CD8-positive, alpha-beta memory T cell (primary cell): ENCODE measurements at regions not wholly inside any gene's neighbourhood (a gene's known extent, or its start where the extent isn't known, plus 50 kb on each side); places are given as distances from the start of the nearest gene placed in this dataset.
"Not testable (repeated sequence)": the region's sequence is repeated elsewhere in the genome, so short reads cannot be mapped to it uniquely, and the experiment has no call there.

ENCODE experiments used
- CTCF ChIA-PET: fragments of 350-600 bp; sonication (Branson Sonifier 250); formaldehyde crosslinking; loops from one replicate; lab custom pipeline; 2021; ENCODE audit warnings: antibody characterized with exemption; lab: Charles Lee
- POLR2A ChIA-PET: fragments of 350-600 bp; sonication (Branson Sonifier 250); formaldehyde crosslinking; loops from one replicate; lab custom pipeline; 2021; ENCODE audit warnings: antibody characterized with exemption; lab: Charles Lee
- DNase-seq, 5 donors: peaks; one replicate each; pipeline versions ENCODE4 v3.0.0 to v3.0.0-alpha.2; 2020 to 2022; ENCODE audit warnings: mixed read lengths in 1 of 5
- H3K27ac ChIP-seq: one replicate; pipeline ENCODE4 v1.7.0; 2013; ENCODE audit warnings: low read depth, mild to moderate bottlenecking, low read length, moderate library complexity
- H3K27me3 ChIP-seq: 2 replicates; pipeline ENCODE4 v1.7.0; 2013; ENCODE audit warnings: low read length, mild to moderate bottlenecking; ENCODE audit not compliant: insufficient read depth, poor library complexity, severe bottlenecking
- H3K36me3 ChIP-seq: 2 replicates; pipeline ENCODE4 v1.7.0; 2013; ENCODE audit warnings: mild to moderate bottlenecking, low read length, moderate library complexity; ENCODE audit not compliant: insufficient read depth
- H3K4me1 ChIP-seq: 2 replicates; pipeline ENCODE4 v1.7.0; 2013; ENCODE audit warnings: mild to moderate bottlenecking, low read length, moderate library complexity; ENCODE audit not compliant: insufficient read depth
- H3K4me3 ChIP-seq: 2 replicates; pipeline ENCODE4 v1.7.0; 2013; ENCODE audit warnings: mild to moderate bottlenecking, low read length
- H3K9me3 ChIP-seq: 2 replicates; pipeline ENCODE4 v1.7.0; 2013; ENCODE audit warnings: mild to moderate bottlenecking, low read length
- H3K27ac Mint-ChIP-seq, 8 donors: one replicate each; pipeline ENCODE4 v1.8.0; 2020 to 2021; ENCODE audit warnings: mixed read lengths in 8 of 8, mild to moderate bottlenecking in 6 of 8, inconsistent platforms in 3 of 8, moderate library complexity in 3 of 8
- H3K27me3 Mint-ChIP-seq, 2 donors: one replicate each; pipeline ENCODE4 v1.8.0; 2020 to 2021; ENCODE audit warnings: mixed read lengths in 2 of 2, mild to moderate bottlenecking in 1 of 2, moderate library complexity in 1 of 2
- H3K36me3 Mint-ChIP-seq, 3 donors: one replicate each; pipeline ENCODE4 v1.8.0; 2020 to 2021; ENCODE audit warnings: mixed read lengths in 3 of 3, inconsistent platforms in 1 of 3, mild to moderate bottlenecking in 1 of 3
- H3K4me1 Mint-ChIP-seq, 3 donors: one replicate each; pipeline ENCODE4 v1.8.0; 2020 to 2021; ENCODE audit warnings: mixed read lengths in 3 of 3, inconsistent platforms in 1 of 3, mild to moderate bottlenecking in 1 of 3
- H3K4me3 Mint-ChIP-seq, 7 donors: one replicate each; pipeline ENCODE4 v1.8.0; 2020 to 2021; ENCODE audit warnings: mixed read lengths in 7 of 7, mild to moderate bottlenecking in 6 of 7, moderate library complexity in 4 of 7, inconsistent platforms in 2 of 7
- H3K9me3 Mint-ChIP-seq, 5 donors: one replicate each; pipeline ENCODE4 v1.8.0; 2020 to 2022; ENCODE audit warnings: mixed read lengths in 5 of 5, mild to moderate bottlenecking in 3 of 5, moderate library complexity in 2 of 5, inconsistent platforms in 1 of 5

GRCh38 chr4:137420901-137421396 is 111.3 kb downstream of the PCDH18 start:
- no peaks in the 10 kb centered on the region for H3K27me3 Mint-ChIP-seq
- no peak for DNase-seq
- H3K27ac Mint-ChIP-seq, result no peak overlapping the region
- Histone ChIP-seq H3K9me3 (no peaks in the 10 kb centered on the region), H3K27ac (no peak overlapping the region), H3K4me3 (no peak overlapping the region), H3K27me3 (no peaks in the 10 kb centered on the region), H3K36me3 (no peaks in the 10 kb centered on the region), H3K4me1 (no peaks in the 10 kb centered on the region)
- POLR2A ChIA-PET, result no interaction called here
- H3K4me1 Mint-ChIP-seq, result no peaks in the 10 kb centered on the region
- H3K36me3 Mint-ChIP-seq, result no peaks in the 10 kb centered on the region
- no peak overlapping the region for H3K4me3 Mint-ChIP-seq
- CTCF ChIA-PET, result no interaction called here
- peaks cover 2 to 13% (median 7%) of the 10 kb centered on the region in 5 donors for H3K9me3 Mint-ChIP-seq

- H3K4me1 ChIP-seq, result no peaks in the 10 kb centered on the region
- Mint-ChIP-seq H3K4me1 (no peaks in the 10 kb centered on the region), H3K36me3 (no peaks in the 10 kb centered on the region), H3K4me3 (no peak overlapping the region), H3K27me3 (no peaks in the 10 kb centered on the region), H3K27ac (no peak overlapping the region), H3K9me3 (peaks cover 2 to 11% (median 7%) of the 10 kb centered on the region in 5 donors)
- H3K4me3 ChIP-seq, result no peak overlapping the region
- DNase-seq, result no peak
- CTCF ChIA-PET, result no interaction called here
- H3K27ac ChIP-seq, result no peak overlapping the region
- POLR2A ChIA-PET, result no interaction called here
- H3K36me3 ChIP-seq, result no peaks in the 10 kb centered on the region
- H3K27me3 ChIP-seq, result no peaks in the 10 kb centered on the region
- H3K9me3 ChIP-seq, result no peaks in the 10 kb centered on the region
These were observed 114.6 kb downstream of the PCDH18 start for GRCh38 chr4:137417676-137418075.

- Histone ChIP-seq H3K4me1 (no peaks in the 10 kb centered on the region), H3K9me3 (no peaks in the 10 kb centered on the region), H3K27ac (no peak overlapping the region), H3K4me3 (no peak overlapping the region), H3K27me3 (no peaks in the 10 kb centered on the region), H3K36me3 (no peaks in the 10 kb centered on the region)
- Mint-ChIP-seq H3K4me1 (no peaks in the 10 kb centered on the region), H3K9me3 (peaks cover 0 to 19% (median 6%) of the 10 kb centered on the region in 5 donors), H3K4me3 (no peak overlapping the region), H3K27me3 (no peaks in the 10 kb centered on the region), H3K27ac (no peak overlapping the region), H3K36me3 (no peaks in the 10 kb centered on the region)
- ChIA-PET POLR2A (no interaction called here), CTCF (no interaction called here)
- DNase-seq, result no peak
These were observed 117.5 kb downstream of the PCDH18 start for GRCh38 chr4:137414802-137415201.

- H3K27me3 ChIP-seq, result no peaks in the 10 kb centered on the region
- ChIA-PET CTCF (no interaction called here), POLR2A (no interaction called here)
- H3K4me3 Mint-ChIP-seq, result no peak overlapping the region
- peaks cover 0 to 31% (median 4%) of the 10 kb centered on the region in 5 donors for H3K9me3 Mint-ChIP-seq
- no peak for DNase-seq
- no peaks in the 10 kb centered on the region for H3K36me3 Mint-ChIP-seq
- no peaks in the 10 kb centered on the region for H3K4me1 ChIP-seq
- no peak overlapping the region for H3K27ac Mint-ChIP-seq
- H3K4me1 Mint-ChIP-seq, result no peaks in the 10 kb centered on the region
- no peaks in the 10 kb centered on the region for H3K36me3 ChIP-seq
- no peak overlapping the region for H3K4me3 ChIP-seq
- H3K27ac ChIP-seq, result no peak overlapping the region
- no peaks in the 10 kb centered on the region for H3K9me3 ChIP-seq
- H3K27me3 Mint-ChIP-seq, result no peaks in the 10 kb centered on the region
These were observed 123.6 kb downstream of the PCDH18 start for GRCh38 chr4:137408527-137409177.

- DNase-seq, H3K27ac ChIP-seq, H3K9me3 ChIP-seq, H3K27me3 Mint-ChIP-seq, H3K36me3 ChIP-seq, H3K4me3 ChIP-seq, H3K4me3 Mint-ChIP-seq, CTCF ChIA-PET, H3K4me1 Mint-ChIP-seq, H3K36me3 Mint-ChIP-seq, H3K4me1 ChIP-seq, POLR2A ChIA-PET, H3K27ac Mint-ChIP-seq, H3K27me3 ChIP-seq: not testable (repeated sequence)
- H3K9me3 Mint-ChIP-seq, result peaks cover 0 to 25% (median 4%) of the 10 kb centered on the region in 5 donors
These were observed 126.5 kb downstream of the PCDH18 start for GRCh38 chr4:137405833-137406232.

GRCh38 chr4:137394018-137394417 is 138.3 kb downstream of the PCDH18 start:
- peaks cover 0 to 7% (median 2%) of the 10 kb centered on the region in 5 donors for H3K9me3 Mint-ChIP-seq
- no peaks in the 10 kb centered on the region for H3K36me3 Mint-ChIP-seq
- H3K27me3 ChIP-seq, result no peaks in the 10 kb centered on the region
- H3K4me3 Mint-ChIP-seq, result no peak overlapping the region
- ChIA-PET CTCF (no interaction called here), POLR2A (interaction anchor here (0.7 kb wide), 1 partner anchor 457 kb away, joined by 3 read pairs; no protein-coding TSS in a partner anchor)
- H3K36me3 ChIP-seq, result no peaks in the 10 kb centered on the region
- H3K4me1 Mint-ChIP-seq, result no peaks in the 10 kb centered on the region
- H3K27me3 Mint-ChIP-seq, result no peaks in the 10 kb centered on the region
- H3K9me3 ChIP-seq, result no peaks in the 10 kb centered on the region
- H3K4me1 ChIP-seq, result no peaks in the 10 kb centered on the region
- no peak for DNase-seq
- H3K27ac Mint-ChIP-seq, result no peak overlapping the region
- H3K27ac ChIP-seq, result no peak overlapping the region
- no peak overlapping the region for H3K4me3 ChIP-seq

- POLR2A ChIA-PET, result no interaction called here
- H3K9me3 ChIP-seq, result no peaks in the 10 kb centered on the region
- H3K27me3 ChIP-seq, result no peaks in the 10 kb centered on the region
- CTCF ChIA-PET, result no interaction called here
- H3K4me3 Mint-ChIP-seq, result no peak overlapping the region
- H3K27ac Mint-ChIP-seq, result no peak overlapping the region
- DNase-seq, result no peak
- no peak overlapping the region for H3K27ac ChIP-seq
- H3K9me3 Mint-ChIP-seq, result peaks cover 0 to 7% (median 2%) of the 10 kb centered on the region in 5 donors
- no peaks in the 10 kb centered on the region for H3K36me3 Mint-ChIP-seq
- H3K36me3 ChIP-seq, result no peaks in the 10 kb centered on the region
- H3K4me1 Mint-ChIP-seq, result no peaks in the 10 kb centered on the region
- no peaks in the 10 kb centered on the region for H3K27me3 Mint-ChIP-seq
- H3K4me1 ChIP-seq, result no peaks in the 10 kb centered on the region
- no peak overlapping the region for H3K4me3 ChIP-seq
These were observed 139.2 kb downstream of the PCDH18 start for GRCh38 chr4:137393044-137393443.

- no peaks in the 10 kb centered on the region for H3K36me3 Mint-ChIP-seq
- no peaks in the 10 kb centered on the region for H3K27me3 Mint-ChIP-seq
- peaks cover 0 to 2% (median 0%) of the 10 kb centered on the region in 5 donors for H3K9me3 Mint-ChIP-seq
- H3K9me3 ChIP-seq, result no peaks in the 10 kb centered on the region
- DNase-seq, result no peak
- POLR2A ChIA-PET, result no interaction called here
- H3K4me3 Mint-ChIP-seq, result no peak overlapping the region
- no peaks in the 10 kb centered on the region for H3K36me3 ChIP-seq
- no peaks in the 10 kb centered on the region for H3K4me1 Mint-ChIP-seq
- H3K4me3 ChIP-seq, result no peak overlapping the region
- H3K27ac ChIP-seq, result no peak overlapping the region
- no peak overlapping the region for H3K27ac Mint-ChIP-seq
- CTCF ChIA-PET, result no interaction called here
- no peaks in the 10 kb centered on the region for H3K27me3 ChIP-seq
- H3K4me1 ChIP-seq, result no peaks in the 10 kb centered on the region
These were observed 141.6 kb downstream of the PCDH18 start for GRCh38 chr4:137390707-137391106.
